ENCODE measurements at regions not wholly inside any gene's neighbourhood (a gene's known extent, or its start where the extent isn't known, plus 50 kb on each side); places are given as distances from the start of the nearest gene placed in this dataset.

GRCh38 chr2:153179808-153180207 lies 298.8 kb downstream of the RPRM start:
- TF ChIP-seq CTCF (IDR thresholded peaks at IDR 0.05): no peak
- TF ChIP-seq REST (IDR thresholded peaks at IDR 0.05; ENCODE audit: insufficient read depth in 1 of 2, low read depth in 2 of 2, low read length in 1 of 2): no peak
- TF ChIP-seq POLR2AphosphoS5 (IDR thresholded peaks at IDR 0.05; ENCODE audit: low read depth, low read length): no peak
- no peak for TF ChIP-seq SIN3A (IDR thresholded peaks at IDR 0.05; ENCODE audit: borderline replicate concordance, insufficient read depth, low read depth, low read length)
- TF ChIP-seq TCF7L2 (IDR thresholded peaks at IDR 0.05; ENCODE audit: low read depth, low read length): no peak

Measured in Panc1 (cell line).